NCI-H446 treated with DMSO at 0.1 percent for 48 hours (cell line): ENCODE measurements at regions not wholly inside any gene's neighbourhood (a gene's known extent, or its start where the extent isn't known, plus 50 kb on each side); places are given as distances from the start of the nearest gene placed in this dataset.
"Not testable (repeated sequence)": the region's sequence is repeated elsewhere in the genome, so short reads cannot be mapped to it uniquely, and the experiment has no call there.

ENCODE experiments used
- DNase-seq: peaks from one replicate; lab custom pipeline; 2025; lab: John Stamatoyannopoulos, UW

DNA sequence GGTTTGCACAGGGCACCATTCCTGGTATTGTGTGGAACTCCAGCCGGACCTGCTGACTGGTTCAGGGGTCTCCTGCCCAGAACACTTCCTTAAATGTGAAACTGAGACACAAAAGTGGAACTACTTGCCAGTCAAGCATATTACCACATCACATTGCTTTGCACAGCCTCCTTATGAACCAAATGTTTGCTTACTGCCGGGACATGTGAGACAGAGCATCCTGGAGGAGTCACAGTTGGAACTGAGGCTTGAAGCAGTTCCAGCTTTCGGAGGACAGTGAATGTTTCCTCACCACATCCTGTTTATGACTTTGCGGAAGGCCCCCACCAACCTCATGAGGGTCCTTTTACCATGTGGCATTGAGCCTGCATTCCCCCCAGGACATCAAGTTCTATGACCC lies 105.8 kb upstream of the ARHGAP42 start:
- DNase-seq, result no peak

DNA sequence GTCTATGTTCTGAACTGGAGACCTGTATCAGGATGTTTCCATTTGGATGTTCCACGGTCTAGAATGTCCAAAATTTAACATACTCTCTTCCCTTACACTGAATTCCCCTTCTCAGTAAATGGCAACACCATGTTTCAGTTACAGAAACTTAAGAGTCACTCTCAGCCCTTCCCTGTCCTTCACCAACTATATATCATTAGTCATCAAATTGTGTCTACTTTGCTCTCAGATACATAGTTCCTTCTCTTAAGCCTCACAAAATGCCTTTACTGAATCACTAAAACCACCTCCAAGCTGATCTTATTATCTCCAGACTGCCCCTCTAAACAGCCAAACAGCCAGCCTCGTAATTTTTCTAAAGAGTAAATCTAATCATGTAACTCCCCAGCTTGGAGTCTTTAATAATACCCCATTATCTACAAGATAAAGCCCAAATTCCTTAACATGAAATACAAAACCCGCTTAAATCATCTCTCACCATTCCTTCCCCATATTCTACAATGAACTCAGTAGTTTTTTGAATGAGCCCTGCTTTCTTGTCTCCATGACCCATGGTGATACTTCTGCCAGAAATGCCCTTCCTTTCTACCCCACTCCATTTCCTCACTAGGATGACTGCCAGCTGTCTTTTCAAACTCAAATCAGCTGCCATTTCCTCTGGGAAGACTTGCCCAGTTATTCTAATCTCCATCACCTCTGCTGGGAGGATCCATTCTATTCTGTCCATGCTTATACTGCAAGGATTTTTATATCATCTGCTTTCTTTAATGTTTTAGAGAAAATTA lies 102.7 kb upstream of the ARHGAP42 start:
- no peak for DNase-seq

DNA sequence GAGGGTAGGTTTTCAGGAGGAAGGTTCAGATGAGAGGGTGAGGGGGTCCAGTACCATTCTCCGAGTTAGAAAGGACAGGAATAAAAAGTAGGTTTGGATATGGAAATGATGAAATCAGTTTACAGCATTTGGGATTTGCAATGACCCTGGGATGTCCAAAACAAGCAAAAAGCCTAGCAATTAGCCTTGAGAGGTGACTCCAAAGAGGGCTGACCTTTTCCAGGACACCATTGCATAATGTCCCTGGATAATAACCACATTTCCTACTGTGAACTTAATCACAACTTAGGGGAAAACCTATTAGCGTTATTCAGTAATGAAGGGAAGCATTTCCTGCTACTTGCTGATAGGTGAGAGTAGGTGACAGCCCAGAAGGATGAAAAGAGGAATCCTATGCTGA lies 101.4 kb upstream of the ARHGAP42 start:
- no peak for DNase-seq

- DNase-seq, result no peak
These were observed 100.6 kb upstream of the ARHGAP42 start for GRCh38 chr11:100586361-100587101.

GRCh38 chr11:100592619-100593260 lies 94.3 kb upstream of the ARHGAP42 start:
- peak; percentile 79 for DNase-seq

DNA sequence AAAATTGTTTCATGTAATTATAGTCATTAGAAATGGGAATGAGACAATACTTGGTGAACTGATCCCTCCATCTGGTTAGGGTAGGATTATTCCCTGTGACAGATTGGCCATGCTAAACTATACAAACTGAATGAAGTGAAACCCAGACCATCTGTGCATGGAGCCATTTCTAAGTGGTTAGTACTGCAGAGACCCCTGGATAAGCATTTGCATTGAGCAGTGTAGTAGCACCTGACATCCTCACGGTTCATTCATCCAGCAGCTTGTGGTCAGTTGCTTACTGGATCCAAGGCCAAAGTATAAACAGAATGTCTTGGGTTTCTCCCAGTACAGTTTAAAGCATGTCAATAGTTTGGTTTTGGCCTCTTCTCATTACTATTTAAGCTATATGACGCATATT lies 93.8 kb upstream of the ARHGAP42 start:
- DNase-seq, result peak; percentile 90

DNA sequence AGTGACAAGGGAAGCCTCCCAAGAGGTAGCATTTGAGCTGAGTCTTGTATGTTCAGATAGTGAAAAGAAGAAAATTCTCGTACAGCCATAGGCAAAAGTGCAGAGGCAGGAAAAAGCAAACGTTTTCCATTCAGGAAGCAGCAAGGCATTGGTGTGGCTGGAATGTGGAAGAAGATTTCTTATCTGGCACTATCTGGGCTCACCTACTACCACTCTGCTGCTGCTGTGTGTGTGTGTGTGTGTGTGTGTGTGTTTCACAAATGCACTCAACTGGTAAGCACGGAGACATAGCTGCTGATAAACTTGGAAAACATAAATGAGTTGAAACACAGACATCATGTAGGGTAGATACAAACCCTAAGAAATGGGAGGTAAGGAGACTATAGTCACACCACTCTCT lies 92.8 kb upstream of the ARHGAP42 start:
- no peak for DNase-seq

DNA sequence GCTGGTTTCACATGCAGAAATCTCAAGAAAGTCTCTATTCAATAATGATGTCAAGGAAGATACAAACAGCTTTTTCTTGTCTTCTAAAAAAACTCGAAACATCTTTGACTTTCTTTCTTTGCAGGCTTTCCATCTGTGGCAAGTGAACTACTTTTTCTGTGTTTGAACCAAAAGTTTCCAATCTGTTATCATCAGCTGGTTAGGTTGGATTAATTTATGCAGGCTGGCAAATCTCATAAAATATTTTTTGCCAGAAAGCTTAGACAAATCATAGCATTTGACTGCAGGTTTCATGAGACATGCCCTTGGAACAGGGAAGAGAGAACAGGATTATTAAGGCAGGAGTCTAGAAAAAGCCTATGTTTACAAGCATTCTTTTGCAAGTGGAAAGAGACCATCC lies 86.1 kb upstream of the ARHGAP42 start:
- no peak for DNase-seq

DNA sequence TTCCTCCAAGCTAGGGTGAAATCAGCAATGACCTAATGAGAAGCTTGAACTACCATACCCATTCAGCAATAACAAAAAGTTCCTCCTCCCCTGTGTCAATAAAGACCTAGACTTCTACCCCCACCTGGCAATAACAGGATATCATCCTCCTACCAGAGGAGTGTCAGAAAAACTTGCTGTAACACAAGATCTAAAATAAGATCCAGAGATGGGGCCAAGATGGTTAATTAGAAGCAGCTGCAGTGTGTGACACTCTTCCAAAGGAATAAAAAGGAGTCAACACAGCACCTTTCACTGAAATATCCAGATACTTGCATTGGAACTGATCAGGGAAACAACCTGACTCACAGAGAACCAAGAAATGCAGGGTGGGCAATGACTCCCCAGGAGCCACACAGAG lies 84.4 kb upstream of the ARHGAP42 start:
- no peak for DNase-seq

GRCh38 chr11:100607761-100608160 lies 79.3 kb upstream of the ARHGAP42 start:
- DNase-seq, result not testable (repeated sequence)

- no peak for DNase-seq
These were observed 74.3 kb upstream of the ARHGAP42 start for GRCh38 chr11:100612766-100613165.

DNA sequence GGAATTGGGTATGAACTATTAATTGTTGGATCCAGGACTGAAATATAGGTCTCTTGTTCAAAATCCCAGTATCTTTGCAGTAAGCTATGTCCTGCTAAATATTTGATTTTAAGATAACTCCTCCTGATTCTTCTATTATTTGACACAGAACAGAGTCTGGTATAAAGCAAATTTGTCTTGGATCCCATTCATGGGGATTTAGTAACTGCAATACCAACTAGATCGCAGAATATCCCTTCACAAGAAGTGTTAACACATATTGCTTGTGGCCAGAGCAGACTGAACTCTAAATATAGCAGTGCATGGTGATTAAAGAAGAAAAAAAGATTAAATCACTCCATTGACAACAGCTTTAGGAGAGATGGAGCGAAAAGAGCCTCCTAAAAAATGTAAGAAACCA lies 68.2 kb upstream of the ARHGAP42 start:
- DNase-seq, result no peak

DNA sequence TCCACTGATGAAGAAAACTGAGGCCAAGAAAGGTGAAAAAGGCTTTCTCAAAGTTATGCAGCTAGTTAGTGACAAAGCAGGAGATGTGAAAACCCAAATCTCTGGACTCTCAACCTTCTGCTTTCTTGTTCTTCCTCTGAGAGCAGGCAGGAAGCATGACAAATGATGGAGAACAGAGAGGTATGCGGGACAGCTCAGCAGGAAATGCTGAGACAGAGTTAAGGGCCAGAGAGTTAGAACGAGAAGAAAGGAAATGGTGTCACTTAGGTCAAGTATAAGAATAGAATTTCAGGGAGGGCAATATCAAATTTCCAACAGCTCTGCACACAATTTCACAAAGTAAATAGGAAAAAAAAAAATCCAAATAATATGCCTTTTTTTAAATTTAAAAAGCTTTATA lies 67.6 kb upstream of the ARHGAP42 start:
- DNase-seq, result no peak

- DNase-seq, result no peak
These were observed 64.7 kb upstream of the ARHGAP42 start for GRCh38 chr11:100622404-100622803.

DNA sequence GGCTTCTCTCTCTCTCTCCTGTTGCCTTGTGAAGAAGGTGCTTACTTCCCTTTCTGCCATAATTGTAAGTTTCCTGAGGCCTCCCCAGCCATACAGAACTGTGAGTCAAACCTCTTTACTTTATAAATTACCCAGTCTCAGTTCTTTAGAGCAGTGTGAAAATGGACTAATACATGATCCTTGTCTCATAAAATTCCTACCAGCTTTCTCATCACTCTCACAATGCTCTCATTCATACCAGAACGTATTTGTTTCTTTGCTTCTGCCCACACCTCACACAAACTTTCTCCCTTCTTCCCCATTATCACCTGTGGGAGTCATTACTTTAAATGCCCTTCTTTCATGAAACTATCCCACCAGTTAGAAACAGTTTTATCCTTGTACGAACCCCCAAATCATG lies 62.7 kb upstream of the ARHGAP42 start:
- DNase-seq, result no peak

GRCh38 chr11:100625041-100625440 lies 62.0 kb upstream of the ARHGAP42 start:
- no peak for DNase-seq

DNA sequence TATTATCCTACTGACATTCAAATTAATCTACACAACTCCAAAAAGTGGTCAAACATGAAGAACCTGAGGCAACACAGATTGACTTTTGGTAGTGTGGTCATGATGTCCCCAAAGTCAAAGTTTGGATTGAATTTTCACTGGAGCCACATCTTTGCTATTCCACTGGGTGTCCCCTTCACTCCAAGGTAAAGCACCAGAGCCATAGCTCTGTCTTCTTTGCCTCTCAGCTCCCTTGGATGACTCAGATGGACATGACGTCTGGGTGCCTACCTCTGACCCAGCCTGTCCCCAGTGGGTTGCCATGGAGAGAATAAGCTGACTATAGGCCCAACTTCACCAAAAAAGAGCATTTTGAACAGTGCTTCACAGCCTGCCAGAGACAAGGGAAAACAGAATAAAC lies 57.4 kb upstream of the ARHGAP42 start:
- no peak for DNase-seq

- DNase-seq, result no peak
These were observed 56.2 kb upstream of the ARHGAP42 start for GRCh38 chr11:100630898-100631297.

GRCh38 chr11:100631316-100631715 lies 55.8 kb upstream of the ARHGAP42 start:
- DNase-seq, result no peak

DNA sequence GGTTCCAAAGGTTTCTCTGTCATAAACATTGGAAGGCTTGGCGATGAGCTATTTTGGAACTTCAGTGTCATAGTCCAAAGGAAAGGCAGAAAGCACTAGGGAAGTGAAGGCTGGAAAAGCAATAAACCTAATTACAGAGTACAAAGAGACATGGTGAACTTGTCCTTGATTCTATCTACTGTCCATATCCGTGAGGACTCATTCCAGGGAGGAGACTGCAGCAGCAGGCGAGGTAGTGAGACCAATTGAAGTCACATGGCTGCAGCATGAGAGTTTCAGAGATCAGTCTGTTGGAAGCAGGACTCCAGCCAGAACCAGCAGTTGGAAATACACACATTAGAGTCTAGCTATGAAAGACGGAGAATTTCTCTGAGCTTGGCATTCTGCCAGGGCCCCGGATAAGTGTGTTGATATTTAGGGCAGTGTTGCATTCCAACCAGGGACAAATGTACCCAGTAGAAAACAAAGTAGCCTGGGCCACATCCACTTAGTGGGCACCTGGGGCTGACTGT lies 54.1 kb upstream of the ARHGAP42 start:
- peak; percentile 94 for DNase-seq

GRCh38 chr11:100635194-100635593 lies 51.9 kb upstream of the ARHGAP42 start:
- DNase-seq, result no peak

- no peak for DNase-seq
These were observed 50.6 kb upstream of the ARHGAP42 start for GRCh38 chr11:100636536-100636935.
